Islet of Langerhans (tissue), 1 donor: ENCODE measurements at regions not wholly inside any gene's neighbourhood (a gene's known extent, or its start where the extent isn't known, plus 50 kb on each side); places are given as distances from the start of the nearest gene placed in this dataset.
A peak's percentile ranks its signal among the peaks of the same experiment; 100 is the strongest.
"Not testable (repeated sequence)": the region's sequence is repeated elsewhere in the genome, so short reads cannot be mapped to it uniquely, and the experiment has no call there.

ENCODE experiments used
- FAIRE-seq: peaks from one replicate; lab custom pipeline; 2011; peaks lifted over from hg19 to GRCh38; lab: Jason Lieb, UNC

- no peak for FAIRE-seq
These were observed 626.5 kb upstream of the CPEB2 start for GRCh38 chr4:14375816-14376215.

GRCh38 chr4:14379183-14379582 lies 623.1 kb upstream of the CPEB2 start:
- FAIRE-seq = no peak

GRCh38 chr4:14383652-14384051 lies 618.6 kb upstream of the CPEB2 start:
- no peak for FAIRE-seq

- no peak for FAIRE-seq
These were observed 617.5 kb upstream of the CPEB2 start for GRCh38 chr4:14384824-14385223.

GRCh38 chr4:14386196-14386595 lies 616.1 kb upstream of the CPEB2 start:
- no peak for FAIRE-seq

GRCh38 chr4:14387647-14388046 lies 614.6 kb upstream of the CPEB2 start:
- no peak for FAIRE-seq

GRCh38 chr4:14392378-14392777 lies 609.9 kb upstream of the CPEB2 start:
- FAIRE-seq = no peak

GRCh38 chr4:14396183-14396582 lies 606.1 kb upstream of the CPEB2 start:
- FAIRE-seq = no peak

- no peak for FAIRE-seq
These were observed 602.4 kb upstream of the CPEB2 start for GRCh38 chr4:14399848-14400247.

- no peak for FAIRE-seq
These were observed 602.0 kb upstream of the CPEB2 start for GRCh38 chr4:14400307-14400706.

- no peak for FAIRE-seq
These were observed 599.1 kb upstream of the CPEB2 start for GRCh38 chr4:14403132-14403531.

GRCh38 chr4:14404730-14405129 lies 597.6 kb upstream of the CPEB2 start:
- FAIRE-seq = no peak

- peak; percentile 30 for FAIRE-seq
These were observed 591.8 kb upstream of the CPEB2 start for GRCh38 chr4:14410516-14410915.

- no peak for FAIRE-seq
These were observed 587.1 kb upstream of the CPEB2 start for GRCh38 chr4:14415146-14415545.

GRCh38 chr4:14419516-14419915 lies 582.8 kb upstream of the CPEB2 start:
- FAIRE-seq = no peak

- FAIRE-seq = not testable (repeated sequence)
These were observed 576.0 kb upstream of the CPEB2 start for GRCh38 chr4:14426297-14426696.

GRCh38 chr4:14428125-14428524 lies 574.2 kb upstream of the CPEB2 start:
- FAIRE-seq = no peak

GRCh38 chr4:14431155-14432134 lies 570.8 kb upstream of the CPEB2 start:
- no peak for FAIRE-seq

GRCh38 chr4:14434483-14434882 lies 567.8 kb upstream of the CPEB2 start:
- no peak for FAIRE-seq

GRCh38 chr4:14434916-14435315 lies 567.4 kb upstream of the CPEB2 start:
- no peak for FAIRE-seq

- FAIRE-seq = no peak
These were observed 560.7 kb upstream of the CPEB2 start for GRCh38 chr4:14441561-14441960.

- FAIRE-seq = no peak
These were observed 556.4 kb upstream of the CPEB2 start for GRCh38 chr4:14445882-14446281.

- no peak for FAIRE-seq
These were observed 556.0 kb upstream of the CPEB2 start for GRCh38 chr4:14446311-14446710.

GRCh38 chr4:14446904-14447303 lies 555.4 kb upstream of the CPEB2 start:
- FAIRE-seq = peak; percentile 55
